Ovary (tissue), 3 donors: ENCODE measurements at regions not wholly inside any gene's neighbourhood (a gene's known extent, or its start where the extent isn't known, plus 50 kb on each side); places are given as distances from the start of the nearest gene placed in this dataset.

ENCODE experiments used
- EP300 ChIP-seq: sonication (generic); formaldehyde crosslinking; IDR thresholded peaks from one replicate; pipeline ENCODE4 v1.6.1; 2017; ENCODE audit warnings: antibody characterized with exemption
- TF ChIP-seq, protein P1 (sequence below), 3 donors: fragments of 450-650 bp in 2 of 3; fragments of 200-600 bp in 1 of 3; IDR thresholded peaks; one replicate each; pipeline versions ENCODE4 v1.5.1 to v1.8.0; 2016 to 2022; ENCODE audit warnings: antibody characterized with exemption in 3 of 3, mild to moderate bottlenecking in 1 of 3
- donor health status: DM: no; HTN: no; CAD: no.

DNA sequence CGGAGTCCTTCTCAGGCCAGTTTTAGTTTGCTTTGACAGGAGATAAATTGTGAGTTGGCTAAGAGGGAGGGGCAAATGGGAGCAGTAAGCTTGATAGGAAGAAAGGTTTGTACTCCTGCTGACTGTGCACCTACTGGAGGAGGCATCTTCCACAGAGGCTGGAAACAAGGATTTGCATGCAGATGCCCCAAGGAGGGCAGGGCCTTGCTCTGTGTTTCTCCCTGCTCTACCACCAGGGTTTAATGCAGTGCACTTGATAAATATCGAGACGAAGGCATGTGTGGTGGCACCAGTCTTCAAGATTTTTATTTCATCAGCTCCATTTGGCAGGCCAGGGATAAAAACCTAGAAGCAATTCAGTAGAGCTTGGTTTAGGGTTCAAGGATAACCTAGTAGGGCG, 210.5 kb upstream of the C16orf82 start:
- TF ChIP-seq, protein P1, sequence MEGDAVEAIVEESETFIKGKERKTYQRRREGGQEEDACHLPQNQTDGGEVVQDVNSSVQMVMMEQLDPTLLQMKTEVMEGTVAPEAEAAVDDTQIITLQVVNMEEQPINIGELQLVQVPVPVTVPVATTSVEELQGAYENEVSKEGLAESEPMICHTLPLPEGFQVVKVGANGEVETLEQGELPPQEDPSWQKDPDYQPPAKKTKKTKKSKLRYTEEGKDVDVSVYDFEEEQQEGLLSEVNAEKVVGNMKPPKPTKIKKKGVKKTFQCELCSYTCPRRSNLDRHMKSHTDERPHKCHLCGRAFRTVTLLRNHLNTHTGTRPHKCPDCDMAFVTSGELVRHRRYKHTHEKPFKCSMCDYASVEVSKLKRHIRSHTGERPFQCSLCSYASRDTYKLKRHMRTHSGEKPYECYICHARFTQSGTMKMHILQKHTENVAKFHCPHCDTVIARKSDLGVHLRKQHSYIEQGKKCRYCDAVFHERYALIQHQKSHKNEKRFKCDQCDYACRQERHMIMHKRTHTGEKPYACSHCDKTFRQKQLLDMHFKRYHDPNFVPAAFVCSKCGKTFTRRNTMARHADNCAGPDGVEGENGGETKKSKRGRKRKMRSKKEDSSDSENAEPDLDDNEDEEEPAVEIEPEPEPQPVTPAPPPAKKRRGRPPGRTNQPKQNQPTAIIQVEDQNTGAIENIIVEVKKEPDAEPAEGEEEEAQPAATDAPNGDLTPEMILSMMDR (IDR thresholded peaks at IDR 0.05) = no peak
- no peak for TF ChIP-seq EP300
